Upper lobe of left lung (tissue), 4 donors: ENCODE measurements at regions not wholly inside any gene's neighbourhood (a gene's known extent, or its start where the extent isn't known, plus 50 kb on each side); places are given as distances from the start of the nearest gene placed in this dataset.

ENCODE experiments used
- CTCF ChIP-seq, 6 experiments: fragments of 450-650 bp in 4 of 6; fragments of 200-600 bp in 2 of 6; sonication (generic) in 2 of 6; IDR thresholded peaks; one replicate each; pipeline ENCODE4 v1.5.1; 2016 to 2019; ENCODE audit warnings: antibody characterized with exemption in 6 of 6
- POLR2A ChIP-seq, 4 donors: fragments of 450-650 bp; IDR thresholded peaks; one replicate each; pipeline ENCODE4 v1.5.1; 2016 to 2017; ENCODE audit warnings: antibody characterized with exemption in 4 of 4, mild to moderate bottlenecking in 2 of 4

DNA sequence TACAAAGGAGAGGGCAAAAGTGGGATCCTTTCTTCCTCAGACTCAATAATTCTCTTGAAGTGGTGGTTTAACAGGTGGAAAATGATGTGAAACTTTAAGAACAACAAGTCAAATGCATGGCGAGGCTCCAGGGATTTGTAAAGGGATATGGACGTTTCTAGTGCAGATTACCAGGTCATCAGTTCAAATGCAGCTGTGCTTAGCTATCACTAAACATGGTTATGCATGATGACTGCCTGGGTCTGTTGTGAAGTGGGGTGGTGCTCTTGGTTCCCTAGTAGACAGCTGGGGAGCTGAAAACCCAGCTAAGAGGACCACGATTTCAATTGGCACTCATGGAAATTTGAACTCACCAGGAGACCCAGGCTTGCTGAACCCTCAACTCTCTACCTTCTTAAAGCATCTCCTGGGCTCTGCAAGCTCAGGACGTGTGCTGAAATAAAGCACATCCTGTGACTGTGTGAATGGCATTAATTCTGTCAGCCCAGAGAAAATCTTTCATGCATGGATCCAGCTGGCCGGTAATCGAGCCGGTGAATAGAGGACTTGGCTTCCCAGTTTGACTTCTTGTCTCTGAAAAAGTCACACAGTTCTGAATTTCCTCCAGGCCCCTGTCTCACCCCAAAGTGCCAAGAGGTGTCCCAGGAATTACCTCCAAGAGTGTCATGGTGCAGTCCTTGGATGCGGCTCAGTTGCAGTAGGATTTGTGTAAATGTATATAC, 146.1 kb downstream of the MTX2 start:
- TF ChIP-seq CTCF (IDR thresholded peaks at IDR 0.05) (no peak), POLR2A (IDR thresholded peaks at IDR 0.05) (no peak)
